Fibroblast of the aortic adventitia (primary cell): ENCODE measurements at regions not wholly inside any gene's neighbourhood (a gene's known extent, or its start where the extent isn't known, plus 50 kb on each side); places are given as distances from the start of the nearest gene placed in this dataset.

ENCODE experiments used
- DNase-seq: peaks from one replicate; pipeline ENCODE4 v3.0.0-alpha.2; 2010; ENCODE audit warnings: low read depth
- H3K4me3 ChIP-seq: 2 replicates; pipeline ENCODE4 v1.5.1; 2011; ENCODE audit warnings: low read depth, mild to moderate bottlenecking, control low read depth, low read length, moderate library complexity
- TF ChIP-seq, protein P1 (sequence below): IDR thresholded peaks from 2 replicates; pipeline ENCODE4 v1.5.1; 2011; ENCODE audit warnings: mild to moderate bottlenecking, low read length, control low read depth, inconsistent platforms; ENCODE audit not compliant: insufficient read depth

DNA sequence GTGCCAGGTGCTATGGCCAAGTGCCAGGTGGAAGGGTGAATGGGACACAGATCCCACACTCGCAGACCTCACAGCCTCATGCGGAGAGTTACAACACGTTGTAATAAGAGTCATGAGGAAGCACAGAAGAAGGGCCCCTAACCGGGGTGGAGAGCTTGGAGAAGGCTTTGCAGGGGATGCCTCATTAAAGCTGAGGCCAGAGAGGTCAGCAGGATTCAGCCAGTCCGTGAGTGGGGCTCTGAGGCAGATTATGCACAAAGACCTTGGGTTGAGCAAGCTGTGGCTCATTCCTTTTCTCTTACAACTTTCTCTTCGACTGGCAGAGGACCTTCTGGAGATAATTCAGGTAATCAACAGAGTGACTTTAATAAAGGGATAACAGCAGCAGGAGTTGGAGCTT lies 65.3 kb upstream of the SNRK start:
- no peak overlapping the region for H3K4me3 ChIP-seq
- TF ChIP-seq, protein P1, sequence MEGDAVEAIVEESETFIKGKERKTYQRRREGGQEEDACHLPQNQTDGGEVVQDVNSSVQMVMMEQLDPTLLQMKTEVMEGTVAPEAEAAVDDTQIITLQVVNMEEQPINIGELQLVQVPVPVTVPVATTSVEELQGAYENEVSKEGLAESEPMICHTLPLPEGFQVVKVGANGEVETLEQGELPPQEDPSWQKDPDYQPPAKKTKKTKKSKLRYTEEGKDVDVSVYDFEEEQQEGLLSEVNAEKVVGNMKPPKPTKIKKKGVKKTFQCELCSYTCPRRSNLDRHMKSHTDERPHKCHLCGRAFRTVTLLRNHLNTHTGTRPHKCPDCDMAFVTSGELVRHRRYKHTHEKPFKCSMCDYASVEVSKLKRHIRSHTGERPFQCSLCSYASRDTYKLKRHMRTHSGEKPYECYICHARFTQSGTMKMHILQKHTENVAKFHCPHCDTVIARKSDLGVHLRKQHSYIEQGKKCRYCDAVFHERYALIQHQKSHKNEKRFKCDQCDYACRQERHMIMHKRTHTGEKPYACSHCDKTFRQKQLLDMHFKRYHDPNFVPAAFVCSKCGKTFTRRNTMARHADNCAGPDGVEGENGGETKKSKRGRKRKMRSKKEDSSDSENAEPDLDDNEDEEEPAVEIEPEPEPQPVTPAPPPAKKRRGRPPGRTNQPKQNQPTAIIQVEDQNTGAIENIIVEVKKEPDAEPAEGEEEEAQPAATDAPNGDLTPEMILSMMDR: no peak
- no peak for DNase-seq

DNA sequence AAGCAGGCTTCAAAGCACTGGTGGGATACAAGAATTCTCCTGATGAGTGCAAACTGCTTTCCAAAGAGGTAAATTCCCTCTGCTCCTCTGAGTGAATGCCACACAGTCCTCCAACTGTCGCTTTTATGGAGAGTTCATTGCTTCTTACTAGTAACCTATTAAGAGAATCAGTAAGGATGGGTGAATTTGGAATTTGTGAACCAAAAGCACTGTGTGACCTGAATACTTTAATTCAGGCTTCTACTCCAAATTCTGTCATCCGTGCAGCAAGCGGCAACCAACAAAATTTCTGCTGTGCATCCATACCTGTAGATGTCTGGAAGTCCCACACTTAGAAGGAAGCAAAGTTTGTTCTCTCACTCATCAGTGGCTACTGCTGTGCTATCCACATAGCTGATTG lies 66.7 kb upstream of the SNRK start:
- no peak for DNase-seq
- no peak overlapping the region for H3K4me3 ChIP-seq
- TF ChIP-seq, protein P1: no peak

DNA sequence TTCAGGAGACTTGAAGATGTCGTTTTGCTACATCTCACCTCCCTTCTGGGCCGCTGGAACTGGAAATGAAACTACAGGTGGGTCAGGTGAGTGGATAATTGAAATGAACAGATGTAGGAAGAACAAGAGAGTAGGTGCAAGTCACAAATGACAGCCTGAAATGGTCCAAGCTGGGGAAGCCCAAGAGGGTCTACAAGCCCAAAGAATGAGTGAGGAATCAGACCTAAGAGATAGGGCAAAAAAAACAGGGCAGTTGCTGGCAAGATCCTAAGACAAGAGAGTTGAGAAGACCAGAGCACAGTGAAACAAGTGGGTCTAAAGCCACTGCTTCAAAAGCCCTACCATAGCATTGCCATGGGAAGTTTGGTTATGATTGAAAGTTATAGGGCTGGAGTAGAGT lies 67.4 kb upstream of the SNRK start:
- no peak overlapping the region for H3K4me3 ChIP-seq
- no peak for DNase-seq
- TF ChIP-seq, protein P1: no peak

DNA sequence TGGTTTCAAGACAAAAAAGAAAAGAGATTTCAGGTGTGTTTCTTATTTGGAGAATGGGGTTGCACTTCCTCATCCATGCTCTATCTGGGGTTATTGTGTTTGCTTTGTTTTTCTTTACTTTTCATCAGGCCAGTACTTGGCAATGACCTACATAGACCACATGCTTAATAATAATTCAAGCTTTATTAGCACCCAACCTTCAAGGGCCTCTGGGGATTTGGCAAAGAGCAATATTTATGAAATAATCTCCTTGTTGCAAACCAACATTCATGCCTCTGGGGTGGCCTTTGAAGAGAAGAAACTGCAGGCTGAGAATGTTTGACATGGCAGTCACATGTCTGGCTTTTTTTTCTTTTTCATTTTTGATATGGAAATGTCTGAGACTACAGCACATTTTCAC lies 68.2 kb upstream of the SNRK start:
- H3K4me3 ChIP-seq: no peak overlapping the region
- DNase-seq: no peak
- TF ChIP-seq, protein P1: no peak

DNA sequence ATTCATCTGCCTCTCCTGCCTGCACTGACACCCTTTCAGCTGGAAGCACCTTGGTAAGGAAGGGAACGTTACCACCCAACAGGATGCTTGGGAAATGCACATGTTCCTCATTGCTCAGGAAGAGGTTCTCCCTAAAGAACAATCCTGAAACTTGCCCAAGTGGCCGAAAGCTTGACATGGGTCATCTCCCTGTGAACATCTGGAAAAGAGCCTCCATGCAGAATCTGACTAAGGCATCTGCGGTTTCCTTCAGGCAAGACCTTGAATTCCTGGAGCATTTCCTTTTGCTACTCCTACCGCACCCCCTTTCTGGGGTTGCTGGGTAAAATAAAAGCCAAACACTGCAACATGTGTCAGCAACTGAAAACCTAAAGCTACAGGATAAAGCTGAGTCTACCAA lies 68.7 kb upstream of the SNRK start:
- TF ChIP-seq, protein P1: no peak

DNA sequence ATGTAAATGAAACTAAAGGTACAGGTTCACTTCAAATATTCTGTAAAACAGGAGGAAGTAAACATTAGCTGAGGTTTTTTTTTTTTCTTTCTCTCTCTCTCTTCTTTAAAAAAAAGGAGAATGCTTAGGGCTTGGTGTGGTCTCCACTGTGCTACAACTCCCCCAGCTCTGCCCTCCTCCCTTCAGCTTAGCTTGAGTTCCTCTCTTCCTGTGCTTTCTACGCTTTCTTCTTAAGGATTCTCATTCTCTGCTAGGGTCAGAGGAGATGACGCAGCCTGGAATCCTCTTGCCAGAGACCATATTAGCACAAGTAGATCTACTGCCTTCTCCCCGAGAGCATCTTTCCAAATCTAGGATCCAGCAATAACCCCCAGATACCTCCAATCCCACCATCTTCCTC lies 69.1 kb upstream of the SNRK start:
- TF ChIP-seq, protein P1: no peak
- DNase-seq: no peak
- H3K4me3 ChIP-seq: no peak overlapping the region

More for the DNA sequence above, 68.7 kb upstream of the SNRK start:
- no peak for DNase-seq
- H3K4me3 ChIP-seq: no peak overlapping the region

DNA sequence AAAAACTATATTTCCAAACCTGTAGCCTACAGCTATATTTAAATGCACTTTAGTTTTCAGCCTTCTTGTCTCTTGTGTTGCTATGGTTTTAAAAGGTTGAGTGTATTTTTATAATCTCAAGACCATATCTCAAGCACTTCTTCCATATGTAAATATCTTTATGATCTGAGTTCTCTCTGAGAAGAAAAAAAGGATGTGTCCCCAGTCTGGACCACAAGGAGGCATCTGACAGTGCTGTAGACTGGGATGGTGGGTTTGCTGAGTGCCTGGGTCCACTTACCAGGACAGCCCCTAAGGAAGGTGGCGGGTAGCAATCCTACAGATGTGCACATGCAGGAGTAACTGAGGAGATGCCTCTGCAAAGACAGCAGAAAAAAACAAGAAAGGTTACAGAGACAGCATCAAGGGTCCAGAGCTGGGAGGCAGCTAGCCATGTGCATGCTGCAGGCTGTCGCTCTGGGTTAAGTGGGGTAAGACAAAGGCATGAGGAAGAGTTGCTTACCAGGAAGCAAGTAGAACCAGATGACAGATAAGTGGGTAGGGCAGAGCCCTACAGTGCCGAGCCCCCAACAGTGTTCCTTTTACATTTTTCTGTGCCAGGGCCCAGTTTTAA lies 70.6 kb upstream of the SNRK start:
- no peak for DNase-seq

More for the DNA sequence above, 70.6 kb upstream of the SNRK start:
- TF ChIP-seq, protein P1: no peak
- no peak overlapping the region for H3K4me3 ChIP-seq
